ENCODE measurements at regions not wholly inside any gene's neighbourhood (a gene's known extent, or its start where the extent isn't known, plus 50 kb on each side); places are given as distances from the start of the nearest gene placed in this dataset.

DNA sequence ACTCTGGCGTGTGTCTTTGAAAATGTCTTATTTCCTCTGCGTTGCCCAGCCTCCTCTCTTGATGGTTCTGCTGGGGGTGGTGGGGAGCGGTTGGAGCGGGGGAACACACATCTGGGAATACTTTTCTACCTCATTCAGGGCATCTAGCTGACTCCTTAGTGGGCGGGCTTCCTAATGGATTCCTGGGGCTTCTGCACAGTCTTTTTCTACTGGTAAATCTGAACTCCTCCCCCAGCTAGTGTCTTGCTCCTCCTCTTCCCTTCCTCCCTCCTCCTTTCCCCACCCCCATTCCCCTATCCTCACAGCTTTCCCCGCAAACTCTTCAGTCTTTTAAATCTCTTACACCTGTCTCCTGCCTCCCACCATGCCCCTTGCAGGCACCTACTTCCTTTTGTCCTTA lies 74.4 kb downstream of the PRL start:
- Histone ChIP-seq H4K8ac (ENCODE audit: low read depth, low read length) (no peak overlapping the region), H3K79me1 (ENCODE audit: low read length) (no peaks in the 10 kb centered on the region), H4K91ac (ENCODE audit: low read depth, low read length) (peak overlapping the region; percentile 30), H3K9ac (ENCODE audit: low read length) (no peak overlapping the region), H3K9me3 (ENCODE audit: insufficient read depth, low read depth, low read length) (no peaks in the 10 kb centered on the region), H3K4ac (ENCODE audit: low read depth, low read length) (no peak overlapping the region), H3K14ac (ENCODE audit: low read length) (no peak overlapping the region), H3K4me3 (ENCODE audit: low read depth, low read length) (no peak overlapping the region), H3K4me1 (ENCODE audit: control insufficient read depth in 1 of 2, insufficient read depth in 2 of 2, low read length in 2 of 2) (peaks cover 0 to 5% of the 10 kb centered on the region in 2 experiments), H3K27ac (ENCODE audit: low read depth, low read length) (no peak overlapping the region), H3K4me2 (ENCODE audit: low read length) (no peak overlapping the region), H3K36me3 (ENCODE audit: control insufficient read depth in 1 of 2, insufficient read depth in 2 of 2, low read length in 2 of 2) (no peaks in the 10 kb centered on the region), H3K18ac (ENCODE audit: low read length) (no peak overlapping the region), H2BK120ac (ENCODE audit: insufficient read depth, low read length, poor library complexity) (no peak overlapping the region), H2AK5ac (ENCODE audit: low read length) (no peak overlapping the region), H4K12ac (ENCODE audit: low read depth, low read length) (no peak overlapping the region), H3K27me3 (ENCODE audit: insufficient read depth, low read length) (no peaks in the 10 kb centered on the region), H3K79me2 (ENCODE audit: control insufficient read depth, insufficient read depth, low read length, poor library complexity) (no peaks in the 10 kb centered on the region), H2BK12ac (ENCODE audit: low read length) (no peak overlapping the region), H2BK5ac (ENCODE audit: low read depth, low read length, poor library complexity) (no peak overlapping the region), H3K23ac (ENCODE audit: low read length) (no peak overlapping the region), H2AFZ (ENCODE audit: insufficient read depth, low read length, poor library complexity) (no peak overlapping the region)
- WGBS (ENCODE audit: extremely low coverage, insufficient coverage, insufficient read length) = 100% methylated on average over 1 of the region's 6 CpGs
- no peak for DNase-seq

DNA sequence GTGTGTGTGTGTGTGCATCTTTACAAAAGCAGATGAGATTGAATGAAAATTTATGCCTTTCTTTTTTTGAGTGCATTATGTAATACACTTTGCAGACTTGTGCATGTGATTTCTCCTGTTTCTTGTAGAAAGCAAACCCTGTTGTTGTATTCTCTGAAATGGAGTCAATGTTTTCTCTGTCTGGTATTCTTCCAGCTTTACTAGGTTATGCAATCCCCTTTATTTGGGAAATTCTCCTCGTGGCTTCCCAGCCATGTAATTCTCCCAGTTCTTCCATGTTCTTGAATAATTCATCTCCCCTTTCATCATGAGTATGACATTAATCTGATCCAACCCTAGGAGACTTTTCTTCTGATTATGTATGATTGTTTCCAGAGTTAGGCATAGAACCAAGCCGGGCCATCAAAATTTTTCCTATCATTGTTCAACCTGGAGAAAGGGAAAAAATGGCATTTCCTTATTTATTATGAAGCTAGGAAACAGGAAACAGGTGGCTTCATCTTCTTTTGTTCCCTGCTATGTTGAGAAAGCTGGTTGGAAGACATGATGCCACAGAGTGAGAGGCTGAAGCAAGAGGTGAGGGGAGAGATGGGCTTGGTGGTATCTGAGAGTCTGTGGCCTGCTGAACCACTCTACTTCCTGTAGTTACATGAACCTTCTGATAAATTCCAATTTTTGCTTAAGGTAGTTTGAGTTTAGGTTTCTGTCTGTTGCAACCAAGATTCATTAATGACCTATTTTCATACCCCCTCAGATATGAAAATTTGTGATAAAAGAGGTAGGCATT lies 68.8 kb downstream of the PRL start:
- Histone ChIP-seq H3K4ac (ENCODE audit: low read depth, low read length) (no peak overlapping the region), H3K9ac (ENCODE audit: low read length) (no peak overlapping the region), H4K12ac (ENCODE audit: low read depth, low read length) (no peak overlapping the region), H2BK5ac (ENCODE audit: low read depth, low read length, poor library complexity) (no peak overlapping the region), H3K4me1 (ENCODE audit: control insufficient read depth in 1 of 2, insufficient read depth in 2 of 2, low read length in 2 of 2) (peaks cover 0 to 2% of the 10 kb centered on the region in 2 experiments), H2BK12ac (ENCODE audit: low read length) (no peak overlapping the region), H3K9me3 (ENCODE audit: insufficient read depth, low read depth, low read length) (no peaks in the 10 kb centered on the region), H4K8ac (ENCODE audit: low read depth, low read length) (no peak overlapping the region), H3K23ac (ENCODE audit: low read length) (no peak overlapping the region), H2AFZ (ENCODE audit: insufficient read depth, low read length, poor library complexity) (no peak overlapping the region), H3K79me1 (ENCODE audit: low read length) (no peaks in the 10 kb centered on the region), H4K91ac (ENCODE audit: low read depth, low read length) (no peak overlapping the region), H3K4me2 (ENCODE audit: low read length) (no peak overlapping the region), H3K36me3 (ENCODE audit: control insufficient read depth in 1 of 2, insufficient read depth in 2 of 2, low read length in 2 of 2) (no peaks in the 10 kb centered on the region), H2AK5ac (ENCODE audit: low read length) (no peak overlapping the region), H3K79me2 (ENCODE audit: control insufficient read depth, insufficient read depth, low read length, poor library complexity) (no peaks in the 10 kb centered on the region), H3K4me3 (ENCODE audit: low read depth, low read length) (no peak overlapping the region), H3K27me3 (ENCODE audit: insufficient read depth, low read length) (no peaks in the 10 kb centered on the region), H3K27ac (ENCODE audit: low read depth, low read length) (no peak overlapping the region), H3K14ac (ENCODE audit: low read length) (no peak overlapping the region), H2BK120ac (ENCODE audit: insufficient read depth, low read length, poor library complexity) (no peak overlapping the region), H3K18ac (ENCODE audit: low read length) (no peak overlapping the region)
- DNase-seq = no peak
- no CpG with 5 or more reads among the region's 2 CpGs for WGBS (ENCODE audit: extremely low coverage, insufficient coverage, insufficient read length)

DNA sequence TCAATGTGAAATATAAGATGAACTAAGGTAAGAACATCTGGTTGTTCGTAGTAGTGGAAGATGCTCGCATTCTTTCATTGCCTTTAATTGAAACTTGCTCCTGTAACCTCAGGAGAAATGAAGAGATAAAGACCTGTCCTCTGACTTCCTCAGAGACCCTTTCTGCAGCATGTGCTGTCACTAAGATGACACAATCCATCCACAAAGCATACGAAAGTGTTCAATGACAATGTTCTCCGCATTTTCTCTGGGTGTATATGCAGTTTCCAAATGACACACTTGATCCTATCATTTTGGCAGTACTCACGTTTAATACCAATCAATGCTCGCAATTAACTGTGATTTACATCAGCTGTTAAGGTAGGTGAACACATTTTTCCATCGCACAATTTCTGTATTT lies 65.8 kb downstream of the PRL start:
- DNase-seq = no peak
- no peak overlapping the region for H3K23ac ChIP-seq (ENCODE audit: low read length)
- H3K27ac ChIP-seq (ENCODE audit: low read depth, low read length) = no peak overlapping the region
- H3K4me2 ChIP-seq (ENCODE audit: low read length) = no peak overlapping the region
- H2BK12ac ChIP-seq (ENCODE audit: low read length) = no peak overlapping the region
- H3K79me2 ChIP-seq (ENCODE audit: control insufficient read depth, insufficient read depth, low read length, poor library complexity) = no peaks in the 10 kb centered on the region
- H3K18ac ChIP-seq (ENCODE audit: low read length) = no peak overlapping the region
- no peaks in the 10 kb centered on the region for H3K27me3 ChIP-seq (ENCODE audit: insufficient read depth, low read length)
- H2BK5ac ChIP-seq (ENCODE audit: low read depth, low read length, poor library complexity) = no peak overlapping the region
- H3K4me1 ChIP-seq (ENCODE audit: control insufficient read depth in 1 of 2, insufficient read depth in 2 of 2, low read length in 2 of 2) = peaks cover 0 to 2% of the 10 kb centered on the region in 2 experiments
- no peaks in the 10 kb centered on the region for H3K36me3 ChIP-seq (ENCODE audit: control insufficient read depth in 1 of 2, insufficient read depth in 2 of 2, low read length in 2 of 2)
- H3K4ac ChIP-seq (ENCODE audit: low read depth, low read length) = no peak overlapping the region
- no peaks in the 10 kb centered on the region for H3K9me3 ChIP-seq (ENCODE audit: insufficient read depth, low read depth, low read length)
- no peak overlapping the region for H4K12ac ChIP-seq (ENCODE audit: low read depth, low read length)
- H3K4me3 ChIP-seq (ENCODE audit: low read depth, low read length) = no peak overlapping the region
- WGBS (ENCODE audit: extremely low coverage, insufficient coverage, insufficient read length) = no CpG with 5 or more reads among the region's 7 CpGs
- no peak overlapping the region for H4K8ac ChIP-seq (ENCODE audit: low read depth, low read length)
- no peak overlapping the region for H3K14ac ChIP-seq (ENCODE audit: low read length)
- H2AK5ac ChIP-seq (ENCODE audit: low read length) = no peak overlapping the region
- no peaks in the 10 kb centered on the region for H3K79me1 ChIP-seq (ENCODE audit: low read length)
- H2BK120ac ChIP-seq (ENCODE audit: insufficient read depth, low read length, poor library complexity) = no peak overlapping the region
- no peak overlapping the region for H4K91ac ChIP-seq (ENCODE audit: low read depth, low read length)
- no peak overlapping the region for H2AFZ ChIP-seq (ENCODE audit: insufficient read depth, low read length, poor library complexity)
- no peak overlapping the region for H3K9ac ChIP-seq (ENCODE audit: low read length)

- Histone ChIP-seq H3K9ac (ENCODE audit: low read length) (no peak overlapping the region), H3K36me3 (ENCODE audit: control insufficient read depth in 1 of 2, insufficient read depth in 2 of 2, low read length in 2 of 2) (no peaks in the 10 kb centered on the region), H2AFZ (ENCODE audit: insufficient read depth, low read length, poor library complexity) (no peak overlapping the region), H4K12ac (ENCODE audit: low read depth, low read length) (no peak overlapping the region), H3K4me2 (ENCODE audit: low read length) (peak overlapping the region; percentile 27), H3K14ac (ENCODE audit: low read length) (no peak overlapping the region), H2AK5ac (ENCODE audit: low read length) (no peak overlapping the region), H4K91ac (ENCODE audit: low read depth, low read length) (no peak overlapping the region), H2BK12ac (ENCODE audit: low read length) (no peak overlapping the region), H2BK120ac (ENCODE audit: insufficient read depth, low read length, poor library complexity) (no peak overlapping the region), H3K79me2 (ENCODE audit: control insufficient read depth, insufficient read depth, low read length, poor library complexity) (no peaks in the 10 kb centered on the region), H3K79me1 (ENCODE audit: low read length) (no peaks in the 10 kb centered on the region), H3K18ac (ENCODE audit: low read length) (no peak overlapping the region), H4K8ac (ENCODE audit: low read depth, low read length) (no peak overlapping the region), H3K9me3 (ENCODE audit: insufficient read depth, low read depth, low read length) (no peaks in the 10 kb centered on the region), H3K4me3 (ENCODE audit: low read depth, low read length) (no peak overlapping the region), H2BK5ac (ENCODE audit: low read depth, low read length, poor library complexity) (no peak overlapping the region), H3K4me1 (ENCODE audit: control insufficient read depth in 1 of 2, insufficient read depth in 2 of 2, low read length in 2 of 2) (peaks cover 0 to 2% of the 10 kb centered on the region in 2 experiments), H3K27ac (ENCODE audit: low read depth, low read length) (no peak overlapping the region), H3K23ac (ENCODE audit: low read length) (no peak overlapping the region), H3K4ac (ENCODE audit: low read depth, low read length) (no peak overlapping the region), H3K27me3 (ENCODE audit: insufficient read depth, low read length) (no peaks in the 10 kb centered on the region)
- no CpG with 5 or more reads among the region's 4 CpGs for WGBS (ENCODE audit: extremely low coverage, insufficient coverage, insufficient read length)
- DNase-seq = no peak
Observed at GRCh38 chr6:22231616-22232015, 65.2 kb downstream of the PRL start.

Measured in trophoblast cell (in vitro differentiated cells and primary cell).